ENCODE measurements at regions not wholly inside any gene's neighbourhood (a gene's known extent, or its start where the extent isn't known, plus 50 kb on each side); places are given as distances from the start of the nearest gene placed in this dataset.
"Not testable (repeated sequence)": the region's sequence is repeated elsewhere in the genome, so short reads cannot be mapped to it uniquely, and the experiment has no call there.

DNA sequence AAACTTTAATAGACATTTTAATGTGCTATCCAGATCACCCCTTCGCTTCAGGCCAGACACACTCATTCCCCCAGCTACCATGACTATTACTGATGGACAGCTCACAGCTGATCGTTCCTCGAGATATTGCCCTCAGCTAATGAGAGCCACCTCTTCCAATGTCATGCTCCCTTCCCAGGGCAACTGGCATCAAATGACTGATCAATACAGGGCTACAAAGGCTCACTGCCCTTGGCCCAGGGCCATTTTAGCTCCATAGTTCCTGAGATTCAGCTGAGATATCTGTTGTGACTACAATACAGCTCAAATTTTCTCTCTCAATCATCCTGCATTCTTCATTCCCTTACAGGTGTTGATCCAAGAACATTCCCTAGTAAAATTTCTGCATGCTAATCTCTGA is 104.5 kb upstream of the PKN2 start:
- no peak for TF ChIP-seq POLR2A (IDR thresholded peaks at IDR 0.05)
- no peak for TF ChIP-seq CTCF (IDR thresholded peaks at IDR 0.05)
- intact Hi-C loops (cut with DNase I; ENCODE audit: low total_unique reads) = no loop called here
- WGBS, 2 donors = 85% methylated on average over 3 of the region's 3 CpGs
- DNase-seq (ENCODE audit: low spot score in 2 of 2) = no peak
- no peak overlapping the region for H3K4me3 ChIP-seq (ENCODE audit: low read depth, poor library complexity, severe bottlenecking)

GRCh38 chr1:88581703-88582102 is 102.4 kb upstream of the PKN2 start:
- intact Hi-C loops (cut with DNase I; ENCODE audit: low total_unique reads) = no loop called here
- 70 to 81% methylated on average over 2 of the region's 2 CpGs for WGBS, 2 donors
- TF ChIP-seq POLR2A (IDR thresholded peaks at IDR 0.05) (no peak), CTCF (IDR thresholded peaks at IDR 0.05) (no peak)
- no peak for DNase-seq (ENCODE audit: low spot score in 2 of 2)
- no peak overlapping the region for H3K4me3 ChIP-seq (ENCODE audit: low read depth, poor library complexity, severe bottlenecking)

GRCh38 chr1:88593358-88593757 is 90.7 kb upstream of the PKN2 start:
- DNase-seq (ENCODE audit: low spot score in 2 of 2) = no peak
- TF ChIP-seq CTCF (IDR thresholded peaks at IDR 0.05) (no peak), POLR2A (IDR thresholded peaks at IDR 0.05) (no peak)
- H3K4me3 ChIP-seq (ENCODE audit: low read depth, poor library complexity, severe bottlenecking) = no peak overlapping the region
- intact Hi-C loops (cut with DNase I; ENCODE audit: low total_unique reads) = no loop called here

DNA sequence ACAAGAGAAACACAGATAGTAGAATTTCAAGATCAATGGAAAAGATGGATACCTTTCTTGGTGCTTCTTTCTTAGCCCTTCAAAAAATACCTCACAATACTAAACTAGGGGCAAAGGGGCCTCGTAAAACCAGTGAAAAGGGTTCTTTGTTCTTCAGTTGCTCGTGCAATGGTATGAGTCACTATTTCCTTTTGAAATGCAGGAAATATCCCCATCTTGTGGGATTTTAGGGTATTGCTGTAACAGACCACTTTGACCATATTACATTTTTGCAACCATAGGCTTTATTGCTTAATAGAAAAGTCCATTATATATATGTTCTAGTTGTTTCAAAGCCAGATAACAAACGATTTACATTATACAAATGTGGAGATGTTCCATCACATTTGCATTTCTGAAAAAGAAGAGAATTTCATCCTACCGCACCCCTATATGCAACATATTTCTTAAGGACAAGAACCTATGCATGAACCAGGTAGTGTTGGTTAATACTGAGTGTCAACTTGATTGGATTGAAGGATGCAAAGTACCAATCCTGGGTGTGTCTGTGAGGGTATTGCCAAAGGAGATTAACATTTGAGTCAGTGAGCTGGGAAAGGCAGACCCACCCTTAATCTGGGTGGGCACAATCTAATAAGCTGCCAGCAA is 88.6 kb upstream of the PKN2 start:
- H3K4me3 ChIP-seq (ENCODE audit: low read depth, poor library complexity, severe bottlenecking) = no peak overlapping the region
- intact Hi-C loops (cut with DNase I; ENCODE audit: low total_unique reads) = no loop called here
- DNase-seq (ENCODE audit: low spot score in 2 of 2) = no peak
- TF ChIP-seq CTCF (IDR thresholded peaks at IDR 0.05) = no peak
- no peak for TF ChIP-seq POLR2A (IDR thresholded peaks at IDR 0.05)
- WGBS, 2 donors = 42 to 50% methylated on average over 4 of the region's 4 CpGs

GRCh38 chr1:88597973-88598372 is 86.1 kb upstream of the PKN2 start:
- WGBS, 2 donors = 60 to 70% methylated on average over 1 of the region's 1 CpG
- intact Hi-C loops (cut with DNase I; ENCODE audit: low total_unique reads); DNase-seq (ENCODE audit: low spot score in 2 of 2); H3K4me3 ChIP-seq (ENCODE audit: low read depth, poor library complexity, severe bottlenecking): not testable (repeated sequence)

DNA sequence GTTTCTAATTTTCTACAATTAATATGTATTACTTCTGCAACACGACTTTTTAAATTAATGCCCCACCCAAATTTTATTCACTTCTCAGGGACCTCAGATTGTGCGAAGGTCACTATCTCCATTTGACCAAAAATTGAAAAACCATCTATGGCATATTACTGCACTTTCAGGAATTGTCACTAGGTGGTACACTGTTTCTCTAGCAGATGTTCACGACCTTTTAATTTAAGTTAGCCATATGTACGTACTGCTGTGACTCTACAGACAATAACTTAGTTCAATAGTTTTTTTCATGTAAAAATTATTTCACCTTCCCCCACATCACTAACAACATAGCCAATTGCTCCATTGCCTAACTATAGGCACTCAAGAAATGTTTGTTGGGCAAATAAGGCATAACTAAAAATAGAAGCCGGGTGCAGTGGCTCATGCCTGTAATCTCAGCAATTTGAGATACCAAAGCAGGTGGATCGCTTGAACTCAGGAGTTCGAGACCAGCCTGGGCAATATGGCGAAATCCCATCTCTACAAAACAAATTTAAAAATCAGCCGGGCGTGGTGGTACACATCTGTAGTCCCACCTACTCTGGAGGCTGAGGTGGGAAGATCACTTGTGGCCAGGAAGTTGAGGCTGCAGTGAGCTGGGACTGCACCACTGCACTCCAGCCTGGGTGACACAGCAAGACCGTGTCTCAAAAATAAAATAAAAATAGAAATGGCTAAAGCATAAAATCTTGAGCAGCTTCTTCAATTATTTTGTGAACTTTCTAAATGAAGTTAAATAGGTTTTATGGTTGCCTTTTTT is 75.7 kb upstream of the PKN2 start:
- DNase-seq (ENCODE audit: low spot score in 2 of 2) = no peak
- TF ChIP-seq POLR2A (IDR thresholded peaks at IDR 0.05) = no peak
- no peak for TF ChIP-seq CTCF (IDR thresholded peaks at IDR 0.05)
- intact Hi-C loops (cut with DNase I; ENCODE audit: low total_unique reads) = no loop called here
- H3K4me3 ChIP-seq (ENCODE audit: low read depth, poor library complexity, severe bottlenecking) = no peak overlapping the region
- WGBS, 2 donors = 61 to 68% methylated on average over 11 of the region's 11 CpGs

Measured in lower leg skin (tissue), 4 donors.